Smooth muscle cell (in vitro differentiated cells): ENCODE measurements at regions not wholly inside any gene's neighbourhood (a gene's known extent, or its start where the extent isn't known, plus 50 kb on each side); places are given as distances from the start of the nearest gene placed in this dataset.

ENCODE experiments used
- DNase-seq: peaks from one replicate; lab custom pipeline; 2025; ENCODE audit not compliant: unreplicated experiment; lab: John Stamatoyannopoulos, UW
- H2AFZ ChIP-seq: fragments of 200-600 bp; sonication (generic); 2 replicates; pipeline ENCODE4 v1.6.0; 2016; ENCODE audit warnings: antibody characterized with exemption, low read depth, mild to moderate bottlenecking
- H3F3A ChIP-seq: fragments of 200-600 bp; sonication (generic); 2 replicates; pipeline ENCODE4 v1.6.0; 2017; ENCODE audit warnings: antibody characterized with exemption, low read depth
- H3K27ac ChIP-seq: fragments of 200-600 bp; sonication (generic); 2 replicates; pipeline ENCODE4 v1.5.1; 2016; ENCODE audit warnings: low read depth, mild to moderate bottlenecking
- H3K27me3 ChIP-seq: fragments of 200-600 bp; sonication (generic); 2 replicates; pipeline ENCODE4 v1.6.1; 2016; ENCODE audit warnings: low read depth, mild to moderate bottlenecking
- H3K36me3 ChIP-seq: fragments of 200-600 bp; sonication (generic); 2 replicates; pipeline ENCODE4 v1.5.1; 2016; ENCODE audit warnings: low read depth
- H3K4me1 ChIP-seq: fragments of 200-600 bp; sonication (generic); 2 replicates; pipeline ENCODE4 v1.5.1; 2016; ENCODE audit warnings: low read depth
- H3K4me2 ChIP-seq: fragments of 200-600 bp; sonication (generic); 2 replicates; pipeline ENCODE4 v1.6.0; 2016; ENCODE audit warnings: mild to moderate bottlenecking
- H3K4me3 ChIP-seq: fragments of 200-600 bp; sonication (generic); 2 replicates; pipeline ENCODE4 v1.5.1; 2016; ENCODE audit warnings: mild to moderate bottlenecking
- H3K79me2 ChIP-seq: fragments of 200-600 bp; sonication (generic); 2 replicates; pipeline ENCODE4 v1.6.0; 2016; ENCODE audit warnings: low read depth, mild to moderate bottlenecking
- H3K9ac ChIP-seq: fragments of 200-600 bp; sonication (generic); 2 replicates; pipeline ENCODE4 v1.6.0; 2016; ENCODE audit warnings: low read depth
- H3K9me3 ChIP-seq: fragments of 200-600 bp; sonication (generic); replicated peaks from 2 replicates; pipeline ENCODE4 v1.5.1; 2016; ENCODE audit warnings: low read depth
- H4K20me1 ChIP-seq: fragments of 200-600 bp; sonication (generic); 2 replicates; pipeline ENCODE4 v1.6.0; 2016; ENCODE audit warnings: low read depth
- WGBS: methylation state at CpG from one replicate; pipeline ENCODE4 v1.1.7; 2016; ENCODE audit warnings: low lambda C conversion rate; 5-methylcytosine and 5-hydroxymethylcytosine counted together
- TF ChIP-seq, protein P1 (sequence below): fragments of 200-600 bp; sonication (generic); IDR thresholded peaks from 2 replicates; pipeline ENCODE4 v1.5.1; 2017; ENCODE audit warnings: borderline replicate concordance, mild to moderate bottlenecking, antibody characterized with exemption; ENCODE audit not compliant: insufficient read depth, poor library complexity, severe bottlenecking

DNA sequence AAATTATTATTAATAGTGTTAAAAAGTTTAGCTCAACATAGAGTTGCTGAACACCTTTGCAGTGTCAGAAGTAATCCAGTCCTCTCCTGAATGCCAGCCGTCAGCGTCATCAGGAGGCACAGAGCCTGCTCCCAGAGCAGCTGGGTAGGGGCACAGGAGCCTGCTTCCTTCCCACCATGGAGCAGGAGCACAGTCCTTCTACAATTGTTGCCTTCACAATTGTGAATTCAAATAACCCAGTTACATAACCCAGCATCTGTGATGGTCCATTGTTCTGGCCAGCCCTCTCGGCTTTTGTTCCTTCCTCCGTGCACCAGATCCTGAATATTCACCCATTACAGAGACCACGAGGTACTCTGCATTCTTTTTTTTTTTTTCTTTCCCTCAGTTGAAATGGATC lies 393.9 kb upstream of the MAF start:
- H3K27me3 ChIP-seq, result no peaks in the 10 kb centered on the region
- H3K9me3 ChIP-seq, result no peaks in the 10 kb centered on the region
- H4K20me1 ChIP-seq, result no peaks in the 10 kb centered on the region
- no peak overlapping the region for H3K4me3 ChIP-seq
- H3K36me3 ChIP-seq, result no peaks in the 10 kb centered on the region
- H3K79me2 ChIP-seq, result no peaks in the 10 kb centered on the region
- no peak overlapping the region for H3K9ac ChIP-seq
- peaks cover 2% of the 10 kb centered on the region for H3K4me1 ChIP-seq
- no peak for DNase-seq
- 62% methylated on average over 5 of the region's 5 CpGs for WGBS
- no peak overlapping the region for H2AFZ ChIP-seq
- no peak overlapping the region for H3K27ac ChIP-seq
- TF ChIP-seq, protein P1, sequence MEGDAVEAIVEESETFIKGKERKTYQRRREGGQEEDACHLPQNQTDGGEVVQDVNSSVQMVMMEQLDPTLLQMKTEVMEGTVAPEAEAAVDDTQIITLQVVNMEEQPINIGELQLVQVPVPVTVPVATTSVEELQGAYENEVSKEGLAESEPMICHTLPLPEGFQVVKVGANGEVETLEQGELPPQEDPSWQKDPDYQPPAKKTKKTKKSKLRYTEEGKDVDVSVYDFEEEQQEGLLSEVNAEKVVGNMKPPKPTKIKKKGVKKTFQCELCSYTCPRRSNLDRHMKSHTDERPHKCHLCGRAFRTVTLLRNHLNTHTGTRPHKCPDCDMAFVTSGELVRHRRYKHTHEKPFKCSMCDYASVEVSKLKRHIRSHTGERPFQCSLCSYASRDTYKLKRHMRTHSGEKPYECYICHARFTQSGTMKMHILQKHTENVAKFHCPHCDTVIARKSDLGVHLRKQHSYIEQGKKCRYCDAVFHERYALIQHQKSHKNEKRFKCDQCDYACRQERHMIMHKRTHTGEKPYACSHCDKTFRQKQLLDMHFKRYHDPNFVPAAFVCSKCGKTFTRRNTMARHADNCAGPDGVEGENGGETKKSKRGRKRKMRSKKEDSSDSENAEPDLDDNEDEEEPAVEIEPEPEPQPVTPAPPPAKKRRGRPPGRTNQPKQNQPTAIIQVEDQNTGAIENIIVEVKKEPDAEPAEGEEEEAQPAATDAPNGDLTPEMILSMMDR, result no peak
- no peaks in the 10 kb centered on the region for H3F3A ChIP-seq
- no peak overlapping the region for H3K4me2 ChIP-seq

DNA sequence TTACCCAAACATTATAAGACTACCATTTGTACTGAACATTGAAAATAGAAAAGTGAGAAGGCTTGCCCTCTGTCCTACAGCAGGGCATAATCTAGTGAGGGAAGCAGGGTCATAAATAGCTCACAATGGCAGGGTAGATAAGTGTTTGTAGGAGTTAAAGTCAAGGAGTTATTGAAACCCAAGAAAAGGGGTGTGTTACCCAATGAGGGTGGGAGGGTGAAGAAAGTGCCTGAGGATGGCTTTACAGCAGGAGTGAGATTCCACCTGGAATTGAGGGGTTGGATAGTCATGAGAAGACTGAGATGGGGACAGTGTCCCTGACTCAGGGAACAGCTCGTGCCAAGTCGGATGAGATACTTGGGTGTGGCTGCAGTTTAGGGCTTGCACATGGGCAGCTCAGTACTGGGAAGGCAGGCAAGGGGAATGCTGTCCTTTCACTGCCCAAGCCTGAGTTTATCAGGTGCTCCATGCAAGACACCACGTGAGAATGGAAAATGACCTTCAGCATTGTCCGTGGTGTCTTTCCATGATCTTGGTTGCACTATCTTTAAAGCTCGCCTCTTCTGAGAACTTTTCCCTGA lies 393.2 kb upstream of the MAF start:
- no peak for DNase-seq
- no peak overlapping the region for H2AFZ ChIP-seq
- H3K9me3 ChIP-seq, result no peaks in the 10 kb centered on the region
- TF ChIP-seq, protein P1, result no peak
- no peaks in the 10 kb centered on the region for H3F3A ChIP-seq
- H3K4me3 ChIP-seq, result no peak overlapping the region
- H3K9ac ChIP-seq, result no peak overlapping the region
- H3K79me2 ChIP-seq, result no peaks in the 10 kb centered on the region
- peaks cover 4% of the 10 kb centered on the region for H3K4me1 ChIP-seq
- no peaks in the 10 kb centered on the region for H3K27me3 ChIP-seq
- no peaks in the 10 kb centered on the region for H3K36me3 ChIP-seq
- H3K27ac ChIP-seq, result no peak overlapping the region
- WGBS, result 97% methylated on average over 5 of the region's 5 CpGs
- no peaks in the 10 kb centered on the region for H4K20me1 ChIP-seq
- H3K4me2 ChIP-seq, result no peak overlapping the region

DNA sequence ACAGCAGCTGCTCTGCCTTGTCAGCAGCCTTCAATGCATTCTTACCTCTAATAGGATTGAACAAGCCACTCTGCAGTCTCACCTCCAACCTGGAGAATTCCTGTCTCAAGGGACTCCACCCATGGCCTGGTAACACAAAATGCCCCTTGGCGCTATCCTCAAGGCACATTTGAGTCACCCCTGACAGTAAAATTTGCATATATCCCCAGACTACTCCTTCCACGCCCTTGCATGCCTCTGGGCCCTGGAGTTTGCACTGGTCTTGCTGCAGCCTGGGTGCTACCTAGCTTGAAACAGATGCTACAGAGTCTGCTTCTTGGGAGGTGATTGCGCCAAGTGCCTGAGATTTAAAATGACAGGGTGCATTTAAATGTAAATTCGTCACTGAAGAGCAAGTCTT lies 391.4 kb upstream of the MAF start:
- Histone ChIP-seq H3K4me2 (no peak overlapping the region), H3K9ac (no peak overlapping the region), H3K9me3 (no peaks in the 10 kb centered on the region), H3K4me3 (no peak overlapping the region), H3K79me2 (no peaks in the 10 kb centered on the region), H3K27me3 (no peaks in the 10 kb centered on the region), H3F3A (no peaks in the 10 kb centered on the region), H3K4me1 (peaks cover 4% of the 10 kb centered on the region), H2AFZ (no peak overlapping the region), H3K27ac (no peak overlapping the region), H4K20me1 (no peaks in the 10 kb centered on the region), H3K36me3 (no peaks in the 10 kb centered on the region)
- no peak for DNase-seq
- WGBS, result 84% methylated on average over 4 of the region's 4 CpGs
- TF ChIP-seq, protein P1, result no peak

DNA sequence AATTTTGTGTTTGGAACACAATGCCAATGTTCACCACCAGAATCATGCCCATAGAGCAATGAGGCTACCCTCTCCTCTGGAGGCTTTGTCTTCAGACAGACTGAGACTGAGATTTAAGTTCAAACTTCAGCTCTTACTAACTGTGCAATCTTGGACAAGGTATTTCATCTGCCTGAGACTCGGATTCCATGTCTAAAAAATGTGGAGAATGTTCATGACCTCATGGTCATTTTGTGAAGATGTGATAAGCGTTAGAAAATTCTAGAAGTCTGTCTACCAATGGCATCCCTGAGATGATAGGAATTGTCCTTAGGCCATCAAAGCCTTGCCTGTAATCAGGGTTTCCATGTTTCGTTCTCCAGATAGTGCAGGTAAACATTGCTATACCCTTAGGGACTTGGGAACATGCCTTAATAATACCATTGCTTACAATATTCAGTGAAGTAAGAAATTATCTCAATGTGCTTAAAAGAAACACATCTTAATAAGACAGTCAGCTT lies 388.2 kb upstream of the MAF start:
- H3K79me2 ChIP-seq, result no peaks in the 10 kb centered on the region
- no peaks in the 10 kb centered on the region for H3K36me3 ChIP-seq
- H3K27me3 ChIP-seq, result no peaks in the 10 kb centered on the region
- H3K4me1 ChIP-seq, result peaks cover 4% of the 10 kb centered on the region
- no peak overlapping the region for H3K4me3 ChIP-seq
- peak overlapping the region; percentile 41 for H3K4me2 ChIP-seq
- TF ChIP-seq, protein P1, result no peak
- peak overlapping the region; percentile 42 for H3K27ac ChIP-seq
- 46% methylated on average over 3 of the region's 3 CpGs for WGBS
- no peak for DNase-seq
- H3K9me3 ChIP-seq, result no peaks in the 10 kb centered on the region
- H3K9ac ChIP-seq, result no peak overlapping the region
- H2AFZ ChIP-seq, result peak overlapping the region; percentile 10
- H3F3A ChIP-seq, result no peaks in the 10 kb centered on the region
- H4K20me1 ChIP-seq, result no peaks in the 10 kb centered on the region
